HCT116 (cell line): ENCODE measurements at regions not wholly inside any gene's neighbourhood (a gene's known extent, or its start where the extent isn't known, plus 50 kb on each side); places are given as distances from the start of the nearest gene placed in this dataset.

ENCODE experiments used
- CEBPB ChIP-seq: IDR thresholded peaks from 2 replicates; pipeline ENCODE4 v1.6.1; 2012; ENCODE audit warnings: low read depth
- EGR1 ChIP-seq: IDR thresholded peaks from 2 replicates; pipeline ENCODE4 v1.6.1; 2012; ENCODE audit warnings: low read depth
- EZH2 ChIP-seq: fragments of 200-600 bp; sonication (generic); IDR thresholded peaks from 2 replicates; pipeline ENCODE4 v1.6.1; 2017; ENCODE audit warnings: antibody characterized with exemption, mixed run types
- EZH2phosphoT487 ChIP-seq: fragments of 200-600 bp; IDR thresholded peaks from 2 replicates; pipeline ENCODE4 v1.6.1; 2018; ENCODE audit warnings: antibody characterized with exemption, borderline replicate concordance
- JUND ChIP-seq: IDR thresholded peaks from 2 replicates; pipeline ENCODE4 v1.6.1; 2012
- POLR2A ChIP-seq: IDR thresholded peaks from 2 replicates; pipeline ENCODE4 v1.7.0; 2011; ENCODE audit warnings: borderline replicate concordance; ENCODE audit not compliant: insufficient read depth, insufficient read length; ENCODE audit errors: extremely low read depth
- RAD21 ChIP-seq: IDR thresholded peaks from 2 replicates; pipeline ENCODE4 v1.6.1; 2012; ENCODE audit warnings: low read depth, mild to moderate bottlenecking
- SIN3A ChIP-seq: IDR thresholded peaks from 2 replicates; pipeline ENCODE4 v1.6.1; 2012; ENCODE audit warnings: low read depth
- SP1 ChIP-seq: IDR thresholded peaks from 2 replicates; pipeline ENCODE4 v1.6.1; 2012; ENCODE audit warnings: low read depth
- TF ChIP-seq, protein P1 (sequence below), 3 experiments: fragments of 200-600 bp in 1 of 3; sonication (generic) in 1 of 3; IDR thresholded peaks in 2 of 3; conservative IDR thresholded peaks in 1 of 3; 2 replicates each; pipeline ENCODE4 v1.5.1; 2012 to 2017; ENCODE audit warnings: low read depth in 2 of 3, low read length in 2 of 3, antibody characterized with exemption in 1 of 3, borderline replicate concordance in 1 of 3, control low read depth in 1 of 3, mild to moderate bottlenecking in 1 of 3, mixed read lengths in 1 of 3, mixed run types in 1 of 3, moderate library complexity in 1 of 3; ENCODE audit not compliant: insufficient read depth in 1 of 3
- TF ChIP-seq, protein P2 (sequence below): IDR thresholded peaks from 2 replicates; pipeline ENCODE4 v1.6.1; 2012
- TF ChIP-seq, protein P3 (sequence below): IDR thresholded peaks from 2 replicates; pipeline ENCODE4 v1.6.1; 2012
- TF ChIP-seq, protein P4 (sequence below): IDR thresholded peaks from 2 replicates; pipeline ENCODE4 v1.6.1; 2012; ENCODE audit warnings: low read depth

DNA sequence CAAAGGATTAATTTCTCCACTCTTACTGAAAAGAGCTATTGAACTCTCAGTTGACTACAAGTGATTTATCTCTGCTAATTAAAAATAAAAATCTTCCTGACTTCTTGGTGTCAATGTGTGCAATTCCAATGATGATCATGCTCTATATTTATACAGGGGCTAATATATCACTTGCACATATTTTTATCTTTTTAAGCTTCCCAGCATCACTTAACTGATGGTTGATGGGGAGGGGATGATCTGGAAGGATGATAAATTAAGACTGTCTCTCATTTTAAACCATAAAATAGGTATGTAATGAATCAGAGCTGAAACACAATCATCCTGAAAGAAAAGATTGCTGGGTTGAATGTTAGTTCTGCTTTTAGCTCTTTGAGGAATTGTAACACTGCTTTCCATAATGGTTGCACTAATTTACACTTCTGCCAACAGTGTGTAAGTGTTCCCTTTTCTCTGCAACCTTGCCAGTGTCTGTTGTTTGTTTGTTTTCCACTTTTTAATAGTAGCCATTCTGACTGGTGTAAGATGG, 169.6 kb upstream of the ECI2 start:
- TF ChIP-seq POLR2A (no peak), RAD21 (no peak), EZH2phosphoT487 (no peak), SP1 (no peak), SIN3A (no peak), EGR1 (no peak), EZH2 (no peak), CEBPB (no peak), JUND (no peak)
- TF ChIP-seq, protein P1, sequence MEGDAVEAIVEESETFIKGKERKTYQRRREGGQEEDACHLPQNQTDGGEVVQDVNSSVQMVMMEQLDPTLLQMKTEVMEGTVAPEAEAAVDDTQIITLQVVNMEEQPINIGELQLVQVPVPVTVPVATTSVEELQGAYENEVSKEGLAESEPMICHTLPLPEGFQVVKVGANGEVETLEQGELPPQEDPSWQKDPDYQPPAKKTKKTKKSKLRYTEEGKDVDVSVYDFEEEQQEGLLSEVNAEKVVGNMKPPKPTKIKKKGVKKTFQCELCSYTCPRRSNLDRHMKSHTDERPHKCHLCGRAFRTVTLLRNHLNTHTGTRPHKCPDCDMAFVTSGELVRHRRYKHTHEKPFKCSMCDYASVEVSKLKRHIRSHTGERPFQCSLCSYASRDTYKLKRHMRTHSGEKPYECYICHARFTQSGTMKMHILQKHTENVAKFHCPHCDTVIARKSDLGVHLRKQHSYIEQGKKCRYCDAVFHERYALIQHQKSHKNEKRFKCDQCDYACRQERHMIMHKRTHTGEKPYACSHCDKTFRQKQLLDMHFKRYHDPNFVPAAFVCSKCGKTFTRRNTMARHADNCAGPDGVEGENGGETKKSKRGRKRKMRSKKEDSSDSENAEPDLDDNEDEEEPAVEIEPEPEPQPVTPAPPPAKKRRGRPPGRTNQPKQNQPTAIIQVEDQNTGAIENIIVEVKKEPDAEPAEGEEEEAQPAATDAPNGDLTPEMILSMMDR (IDR thresholded peaks at IDR 0.05 in 2 of 3, conservative IDR thresholded peaks at IDR 0.05 in 1 of 3; ENCODE audit: borderline replicate concordance in 1 of 3, insufficient read depth in 1 of 3, low read depth in 2 of 3, low read length in 2 of 3): no peak
- TF ChIP-seq, protein P2, sequence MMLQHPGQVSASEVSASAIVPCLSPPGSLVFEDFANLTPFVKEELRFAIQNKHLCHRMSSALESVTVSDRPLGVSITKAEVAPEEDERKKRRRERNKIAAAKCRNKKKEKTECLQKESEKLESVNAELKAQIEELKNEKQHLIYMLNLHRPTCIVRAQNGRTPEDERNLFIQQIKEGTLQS: no peak
- TF ChIP-seq, protein P3, sequence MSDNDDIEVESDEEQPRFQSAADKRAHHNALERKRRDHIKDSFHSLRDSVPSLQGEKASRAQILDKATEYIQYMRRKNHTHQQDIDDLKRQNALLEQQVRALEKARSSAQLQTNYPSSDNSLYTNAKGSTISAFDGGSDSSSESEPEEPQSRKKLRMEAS: no peak
- TF ChIP-seq, protein P4, sequence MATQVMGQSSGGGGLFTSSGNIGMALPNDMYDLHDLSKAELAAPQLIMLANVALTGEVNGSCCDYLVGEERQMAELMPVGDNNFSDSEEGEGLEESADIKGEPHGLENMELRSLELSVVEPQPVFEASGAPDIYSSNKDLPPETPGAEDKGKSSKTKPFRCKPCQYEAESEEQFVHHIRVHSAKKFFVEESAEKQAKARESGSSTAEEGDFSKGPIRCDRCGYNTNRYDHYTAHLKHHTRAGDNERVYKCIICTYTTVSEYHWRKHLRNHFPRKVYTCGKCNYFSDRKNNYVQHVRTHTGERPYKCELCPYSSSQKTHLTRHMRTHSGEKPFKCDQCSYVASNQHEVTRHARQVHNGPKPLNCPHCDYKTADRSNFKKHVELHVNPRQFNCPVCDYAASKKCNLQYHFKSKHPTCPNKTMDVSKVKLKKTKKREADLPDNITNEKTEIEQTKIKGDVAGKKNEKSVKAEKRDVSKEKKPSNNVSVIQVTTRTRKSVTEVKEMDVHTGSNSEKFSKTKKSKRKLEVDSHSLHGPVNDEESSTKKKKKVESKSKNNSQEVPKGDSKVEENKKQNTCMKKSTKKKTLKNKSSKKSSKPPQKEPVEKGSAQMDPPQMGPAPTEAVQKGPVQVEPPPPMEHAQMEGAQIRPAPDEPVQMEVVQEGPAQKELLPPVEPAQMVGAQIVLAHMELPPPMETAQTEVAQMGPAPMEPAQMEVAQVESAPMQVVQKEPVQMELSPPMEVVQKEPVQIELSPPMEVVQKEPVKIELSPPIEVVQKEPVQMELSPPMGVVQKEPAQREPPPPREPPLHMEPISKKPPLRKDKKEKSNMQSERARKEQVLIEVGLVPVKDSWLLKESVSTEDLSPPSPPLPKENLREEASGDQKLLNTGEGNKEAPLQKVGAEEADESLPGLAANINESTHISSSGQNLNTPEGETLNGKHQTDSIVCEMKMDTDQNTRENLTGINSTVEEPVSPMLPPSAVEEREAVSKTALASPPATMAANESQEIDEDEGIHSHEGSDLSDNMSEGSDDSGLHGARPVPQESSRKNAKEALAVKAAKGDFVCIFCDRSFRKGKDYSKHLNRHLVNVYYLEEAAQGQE: no peak
